ENCODE measurements at regions not wholly inside any gene's neighbourhood (a gene's known extent, or its start where the extent isn't known, plus 50 kb on each side); places are given as distances from the start of the nearest gene placed in this dataset. TPM values are rescaled to one million over a fixed set of nuclear protein-coding genes. Genes with fewer than 3 reads are reported as not detected.

- DNase-seq (ENCODE audit: low read depth): no peak
These were observed 64.6 kb upstream of the RSPO3 start for GRCh38 chr6:127053875-127054235.

- DNase-seq (ENCODE audit: low read depth): no peak
These were observed 60.4 kb upstream of the RSPO3 start for GRCh38 chr6:127058027-127058426.

- no peak for DNase-seq (ENCODE audit: low read depth)
These were observed 59.5 kb upstream of the RSPO3 start for GRCh38 chr6:127058936-127059335.

MicroRNAs encoded in the stretch of these regions (microRNA counts, 767-probe panel; counts per million panel counts)
- microRNA hsa-miR-588: not detected

Small RNA genes in the stretch of these regions (microRNA-seq; reads per million reads assigned to microRNA genes)
- gene MIR588: 0.48 reads per million
